HG03103 (cell line): ENCODE measurements at regions not wholly inside any gene's neighbourhood (a gene's known extent, or its start where the extent isn't known, plus 50 kb on each side); places are given as distances from the start of the nearest gene placed in this dataset.
"Not testable (repeated sequence)": the region's sequence is repeated elsewhere in the genome, so short reads cannot be mapped to it uniquely, and the experiment has no call there.

Experiments used
- ATAC-seq: cut with Tn5 transposase; IDR thresholded peaks from one replicate; pipeline ENCODE4 v1.9.1; 2021; ENCODE audit warnings: low read depth; ENCODE audit not compliant: unreplicated experiment

GRCh38 chr16:63789603-63790002, 1332.3 kb downstream of the CDH11 start:
- no peak for ATAC-seq

- no peak for ATAC-seq
Observed at GRCh38 chr16:63787014-63787413, 1334.8 kb downstream of the CDH11 start.

GRCh38 chr16:63785170-63785569, 1336.7 kb downstream of the CDH11 start:
- ATAC-seq: no peak

GRCh38 chr16:63776437-63776836, 1345.4 kb downstream of the CDH11 start:
- ATAC-seq: no peak

GRCh38 chr16:63776034-63776433, 1345.8 kb downstream of the CDH11 start:
- no peak for ATAC-seq

- no peak for ATAC-seq
Observed at GRCh38 chr16:63774302-63774701, 1347.6 kb downstream of the CDH11 start.

GRCh38 chr16:63769211-63769610, 1352.7 kb downstream of the CDH11 start:
- no peak for ATAC-seq

- ATAC-seq: not testable (repeated sequence)
Observed at GRCh38 chr16:63760246-63760645, 1361.6 kb downstream of the CDH11 start.

- no peak for ATAC-seq
Observed at GRCh38 chr16:63752347-63752746, 1369.5 kb downstream of the CDH11 start.

GRCh38 chr16:63749276-63749675, 1372.6 kb downstream of the CDH11 start:
- ATAC-seq: no peak

GRCh38 chr16:63745456-63745855, 1376.4 kb downstream of the CDH11 start:
- ATAC-seq: no peak

GRCh38 chr16:63744077-63744874, 1377.6 kb downstream of the CDH11 start:
- no peak for ATAC-seq

- ATAC-seq: no peak
Observed at GRCh38 chr16:63742150-63742549, 1379.7 kb downstream of the CDH11 start.

GRCh38 chr16:63737633-63738032, 1384.2 kb downstream of the CDH11 start:
- no peak for ATAC-seq

- no peak for ATAC-seq
Observed at GRCh38 chr16:63735456-63735855, 1386.4 kb downstream of the CDH11 start.

GRCh38 chr16:63720848-63721247, 1401.0 kb downstream of the CDH11 start:
- no peak for ATAC-seq

GRCh38 chr16:63719926-63720325, 1401.9 kb downstream of the CDH11 start:
- ATAC-seq: no peak

- no peak for ATAC-seq
Observed at GRCh38 chr16:63717806-63718205, 1404.1 kb downstream of the CDH11 start.

GRCh38 chr16:63714876-63715275, 1407.0 kb downstream of the CDH11 start:
- ATAC-seq: no peak

GRCh38 chr16:63712725-63713124, 1409.1 kb downstream of the CDH11 start:
- no peak for ATAC-seq

GRCh38 chr16:63703612-63704011, 1418.3 kb downstream of the CDH11 start:
- no peak for ATAC-seq

- ATAC-seq: no peak
Observed at GRCh38 chr16:63702981-63703590, 1418.8 kb downstream of the CDH11 start.
